ENCODE measurements at regions not wholly inside any gene's neighbourhood (a gene's known extent, or its start where the extent isn't known, plus 50 kb on each side); places are given as distances from the start of the nearest gene placed in this dataset.

DNA sequence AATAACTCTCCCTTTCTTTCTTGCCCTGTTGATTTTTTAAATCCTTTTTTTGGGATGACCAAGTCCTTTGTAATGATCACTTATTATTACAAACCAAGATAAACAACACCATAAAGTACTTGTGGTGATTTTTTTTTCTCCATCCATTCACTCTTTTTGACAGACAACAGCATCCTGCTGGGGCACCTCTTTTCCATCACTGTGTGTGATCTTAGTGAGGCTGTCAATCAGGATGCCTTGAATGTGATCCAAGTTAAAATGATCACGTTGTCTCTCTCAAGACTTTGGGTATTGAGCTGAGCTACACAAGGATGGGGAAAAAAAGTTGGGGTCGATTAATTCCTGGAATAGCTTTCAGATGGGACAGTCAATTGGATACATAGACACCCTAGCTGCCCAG lies 73.6 kb upstream of the PPP2R2B start:
- no peak for DNase-seq (ENCODE audit: low read depth)
- H3K4me3 ChIP-seq (ENCODE audit: low read depth, low read length): no peak overlapping the region
- no peak for TF ChIP-seq CTCF (IDR thresholded peaks at IDR 0.05; ENCODE audit: insufficient read depth, low read length)

DNA sequence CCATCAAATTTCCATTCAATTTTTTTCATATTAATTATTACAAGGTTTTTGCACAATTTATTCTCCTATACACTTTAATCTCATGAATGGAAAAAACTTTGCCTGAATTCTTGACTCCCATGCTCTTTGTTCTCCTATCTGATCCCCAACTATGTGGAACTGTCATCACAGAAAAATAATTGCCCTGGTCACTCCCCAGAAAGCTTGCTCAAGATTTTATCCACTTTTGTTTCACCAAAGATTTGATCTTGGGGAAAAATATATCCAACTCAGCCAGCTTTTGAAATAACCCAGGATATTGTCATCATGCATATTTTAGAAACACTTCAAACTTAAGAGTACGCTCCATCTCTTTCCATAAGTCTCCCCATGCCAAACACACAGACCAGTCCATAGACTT lies 77.7 kb upstream of the PPP2R2B start:
- H3K4me3 ChIP-seq (ENCODE audit: low read depth, low read length): no peak overlapping the region
- no peak for DNase-seq (ENCODE audit: low read depth)
- no peak for TF ChIP-seq CTCF (IDR thresholded peaks at IDR 0.05; ENCODE audit: insufficient read depth, low read length)

DNA sequence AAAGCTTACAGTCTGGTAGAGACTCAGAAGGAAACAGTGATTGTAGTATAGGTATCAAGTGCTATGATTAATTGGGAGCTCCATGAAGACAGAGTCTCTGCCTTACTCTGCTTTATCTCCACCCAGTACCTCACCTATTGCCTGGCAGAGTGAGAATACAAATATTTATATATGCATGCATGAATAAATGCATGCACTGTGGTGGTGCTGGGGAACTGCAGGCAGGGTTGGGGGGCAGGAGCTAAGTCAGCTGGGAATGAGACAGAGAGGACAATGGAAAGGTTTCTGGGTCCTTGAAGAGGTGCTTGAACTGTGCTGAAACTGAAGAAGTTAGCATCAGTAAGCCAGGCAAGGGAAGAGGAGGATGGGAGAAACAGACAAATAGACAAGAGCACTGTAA lies 80.8 kb upstream of the PPP2R2B start:
- DNase-seq (ENCODE audit: low read depth): no peak
- TF ChIP-seq CTCF (IDR thresholded peaks at IDR 0.05; ENCODE audit: insufficient read depth, low read length): no peak
- H3K4me3 ChIP-seq (ENCODE audit: low read depth, low read length): no peak overlapping the region

DNA sequence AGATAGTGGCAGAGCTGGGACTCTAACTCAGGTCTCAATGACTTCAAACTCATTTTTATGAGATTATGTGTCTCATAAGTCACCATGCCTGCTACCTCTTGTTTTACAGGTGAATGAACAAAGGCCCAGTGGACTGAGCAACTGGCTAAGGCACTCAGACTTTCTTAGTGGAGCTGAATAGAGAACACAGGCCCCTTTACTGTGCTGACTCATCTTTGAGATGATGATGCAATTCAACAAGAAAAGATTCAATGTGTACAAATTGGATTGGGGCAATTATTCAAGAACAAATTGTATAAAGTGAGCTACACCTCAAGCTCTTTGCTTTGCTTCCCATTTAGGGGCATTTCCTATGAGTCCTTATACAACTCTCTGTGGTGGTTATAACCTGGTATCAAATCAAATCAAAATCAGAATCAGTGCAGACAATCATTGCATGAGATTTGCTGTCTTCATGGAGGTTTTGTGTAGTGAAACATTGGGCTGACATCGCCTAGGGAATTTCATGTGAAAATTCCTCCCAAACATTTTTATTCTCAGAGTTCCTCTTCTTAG lies 84.3 kb upstream of the PPP2R2B start:
- no peak overlapping the region for H3K4me3 ChIP-seq (ENCODE audit: low read depth, low read length)
- DNase-seq (ENCODE audit: low read depth): peak; percentile 58
- no peak for TF ChIP-seq CTCF (IDR thresholded peaks at IDR 0.05; ENCODE audit: insufficient read depth, low read length)

GRCh38 chr5:146965761-146966659 lies 87.5 kb upstream of the PPP2R2B start:
- TF ChIP-seq CTCF (IDR thresholded peaks at IDR 0.05; ENCODE audit: insufficient read depth, low read length): peak; percentile 76

DNA sequence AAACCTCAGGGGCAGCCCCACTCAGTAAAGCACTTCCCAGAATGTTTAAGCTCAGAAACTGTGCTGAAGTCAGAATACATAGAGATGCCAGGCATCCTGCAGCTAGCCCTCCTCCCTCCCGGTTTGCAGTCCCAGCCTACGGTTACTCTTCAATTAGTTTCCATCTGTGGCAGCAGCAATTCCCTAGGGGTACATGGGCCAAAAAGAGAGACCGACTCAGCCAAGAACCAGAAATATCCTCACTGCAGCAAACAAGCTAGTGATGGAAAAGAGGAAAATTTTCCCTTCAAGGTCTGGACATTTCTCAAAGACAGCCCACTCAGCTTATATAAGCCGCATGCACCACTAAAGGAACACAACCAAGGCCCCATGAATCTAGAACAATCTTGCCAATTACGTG lies 89.1 kb upstream of the PPP2R2B start:
- TF ChIP-seq CTCF (IDR thresholded peaks at IDR 0.05; ENCODE audit: insufficient read depth, low read length): no peak
- no peak overlapping the region for H3K4me3 ChIP-seq (ENCODE audit: low read depth, low read length)
- DNase-seq (ENCODE audit: low read depth): no peak

More at GRCh38 chr5:146965761-146966659, 87.5 kb upstream of the PPP2R2B start:
- peak; percentile 85 for DNase-seq (ENCODE audit: low read depth)
- no peak overlapping the region for H3K4me3 ChIP-seq (ENCODE audit: low read depth, low read length)
